ENCODE measurements at regions not wholly inside any gene's neighbourhood (a gene's known extent, or its start where the extent isn't known, plus 50 kb on each side); places are given as distances from the start of the nearest gene placed in this dataset.

GRCh38 chr12:85688837-85689236 is 147.4 kb downstream of the RASSF9 start:
- no peak for TF ChIP-seq POLR2A (IDR thresholded peaks at IDR 0.05; ENCODE audit: low read length)
- no peak for TF ChIP-seq GATA1 (IDR thresholded peaks at IDR 0.05; ENCODE audit: low read depth, low read length)
